ENCODE measurements at regions not wholly inside any gene's neighbourhood (a gene's known extent, or its start where the extent isn't known, plus 50 kb on each side); places are given as distances from the start of the nearest gene placed in this dataset.

- TF ChIP-seq CTCF (conservative IDR thresholded peaks at IDR 0.05; ENCODE audit: low read depth, low read length) (no peak), POLR2A (IDR thresholded peaks at IDR 0.05; ENCODE audit: low read depth, low read length) (no peak), SMC3 (IDR thresholded peaks at IDR 0.05; ENCODE audit: low read depth, low read length) (no peak), NFE2L2 (IDR thresholded peaks at IDR 0.05; ENCODE audit: low read depth, low read length) (no peak), CHD1 (IDR thresholded peaks at IDR 0.05; ENCODE audit: low read depth, low read length) (no peak), MAFK (IDR thresholded peaks at IDR 0.05; ENCODE audit: low read depth, low read length) (no peak), RFX5 (IDR thresholded peaks at IDR 0.05; ENCODE audit: low read depth, low read length) (no peak), CEBPB (IDR thresholded peaks at IDR 0.05; ENCODE audit: low read depth, low read length) (no peak), FOS (IDR thresholded peaks at IDR 0.05; ENCODE audit: low read depth, low read length) (no peak), BHLHE40 (IDR thresholded peaks at IDR 0.05; ENCODE audit: low read depth, low read length) (no peak), MAZ (IDR thresholded peaks at IDR 0.05; ENCODE audit: borderline replicate concordance, low read depth, low read length) (no peak), RCOR1 (IDR thresholded peaks at IDR 0.05; ENCODE audit: insufficient replicate concordance, low read length) (no peak), RAD21 (IDR thresholded peaks at IDR 0.05; ENCODE audit: low read length) (no peak), USF2 (IDR thresholded peaks at IDR 0.05; ENCODE audit: low read depth, low read length) (no peak)
Measured at GRCh38 chr3:160069986-160070385, 81.4 kb downstream of the IL12A start.

All from IMR-90 (cell line).